Type B pancreatic cell (in vitro differentiated cells): ENCODE measurements at regions not wholly inside any gene's neighbourhood (a gene's known extent, or its start where the extent isn't known, plus 50 kb on each side); places are given as distances from the start of the nearest gene placed in this dataset.

Experiments
- DNase-seq: peaks from one replicate; pipeline ENCODE4 v3.0.0; 2021; ENCODE audit warnings: mixed read lengths; ENCODE audit not compliant: unreplicated experiment; ENCODE audit errors: extremely low spot score
- H3K27ac Mint-ChIP-seq: 2 replicates; pipeline ENCODE4 v1.8.0; 2021; ENCODE audit warnings: mild to moderate bottlenecking, mixed read lengths
- H3K27me3 Mint-ChIP-seq: 2 replicates; pipeline ENCODE4 v1.8.0; 2021; ENCODE audit warnings: mixed read lengths
- H3K36me3 Mint-ChIP-seq: 2 replicates; pipeline ENCODE4 v1.8.0; 2021; ENCODE audit warnings: mixed read lengths
- H3K4me1 Mint-ChIP-seq: one replicate; pipeline ENCODE4 v1.8.0; 2021; ENCODE audit warnings: mixed read lengths; ENCODE audit not compliant: unreplicated experiment
- H3K4me3 Mint-ChIP-seq: 2 replicates; pipeline ENCODE4 v1.8.0; 2021; ENCODE audit warnings: mild to moderate bottlenecking, mixed read lengths
- H3K9me3 Mint-ChIP-seq: 2 replicates; pipeline ENCODE4 v1.8.0; 2021; ENCODE audit warnings: mixed read lengths
- TF ChIP-seq, protein P1 (sequence below): fragments of 200-600 bp; sonication (generic); conservative IDR thresholded peaks from 2 replicates; pipeline ENCODE4 v1.5.0; 2021; ENCODE audit warnings: antibody characterized with exemption, mild to moderate bottlenecking

DNA sequence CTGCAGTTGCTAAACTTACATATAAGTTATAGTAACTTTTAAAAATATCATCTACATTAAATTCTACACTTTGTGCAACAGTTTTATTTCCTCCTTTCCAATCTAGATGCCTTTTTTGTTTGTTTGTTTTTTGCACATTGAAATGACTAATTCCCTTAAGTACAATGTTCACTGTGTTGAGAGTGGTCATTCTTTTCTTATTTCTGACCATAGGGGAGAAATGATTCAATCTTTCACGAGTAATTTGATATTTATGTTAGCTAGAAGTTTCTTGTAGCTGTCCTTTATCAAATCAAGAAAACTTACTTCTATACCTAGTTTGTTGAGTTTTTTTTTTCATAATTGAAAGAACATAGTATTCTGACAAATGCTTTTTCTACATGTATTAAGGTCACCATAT is 85.0 kb upstream of the CBLB start:
- H3K36me3 Mint-ChIP-seq, result no peaks in the 10 kb centered on the region
- H3K27ac Mint-ChIP-seq, result no peak overlapping the region
- H3K27me3 Mint-ChIP-seq, result no peaks in the 10 kb centered on the region
- TF ChIP-seq, protein P1, sequence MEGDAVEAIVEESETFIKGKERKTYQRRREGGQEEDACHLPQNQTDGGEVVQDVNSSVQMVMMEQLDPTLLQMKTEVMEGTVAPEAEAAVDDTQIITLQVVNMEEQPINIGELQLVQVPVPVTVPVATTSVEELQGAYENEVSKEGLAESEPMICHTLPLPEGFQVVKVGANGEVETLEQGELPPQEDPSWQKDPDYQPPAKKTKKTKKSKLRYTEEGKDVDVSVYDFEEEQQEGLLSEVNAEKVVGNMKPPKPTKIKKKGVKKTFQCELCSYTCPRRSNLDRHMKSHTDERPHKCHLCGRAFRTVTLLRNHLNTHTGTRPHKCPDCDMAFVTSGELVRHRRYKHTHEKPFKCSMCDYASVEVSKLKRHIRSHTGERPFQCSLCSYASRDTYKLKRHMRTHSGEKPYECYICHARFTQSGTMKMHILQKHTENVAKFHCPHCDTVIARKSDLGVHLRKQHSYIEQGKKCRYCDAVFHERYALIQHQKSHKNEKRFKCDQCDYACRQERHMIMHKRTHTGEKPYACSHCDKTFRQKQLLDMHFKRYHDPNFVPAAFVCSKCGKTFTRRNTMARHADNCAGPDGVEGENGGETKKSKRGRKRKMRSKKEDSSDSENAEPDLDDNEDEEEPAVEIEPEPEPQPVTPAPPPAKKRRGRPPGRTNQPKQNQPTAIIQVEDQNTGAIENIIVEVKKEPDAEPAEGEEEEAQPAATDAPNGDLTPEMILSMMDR, result no peak
- H3K9me3 Mint-ChIP-seq, result peaks cover 4% of the 10 kb centered on the region
- DNase-seq, result no peak
- H3K4me3 Mint-ChIP-seq, result no peak overlapping the region
- H3K4me1 Mint-ChIP-seq, result peaks cover 9% of the 10 kb centered on the region

- H3K27ac Mint-ChIP-seq, result no peak overlapping the region
- TF ChIP-seq, protein P1, result no peak
- no peaks in the 10 kb centered on the region for H3K9me3 Mint-ChIP-seq
- H3K27me3 Mint-ChIP-seq, result no peaks in the 10 kb centered on the region
- DNase-seq, result no peak
- no peak overlapping the region for H3K4me3 Mint-ChIP-seq
- H3K4me1 Mint-ChIP-seq, result peaks cover 12% of the 10 kb centered on the region
- no peaks in the 10 kb centered on the region for H3K36me3 Mint-ChIP-seq
These were observed 87.5 kb upstream of the CBLB start for GRCh38 chr3:105956306-105956705.

DNA sequence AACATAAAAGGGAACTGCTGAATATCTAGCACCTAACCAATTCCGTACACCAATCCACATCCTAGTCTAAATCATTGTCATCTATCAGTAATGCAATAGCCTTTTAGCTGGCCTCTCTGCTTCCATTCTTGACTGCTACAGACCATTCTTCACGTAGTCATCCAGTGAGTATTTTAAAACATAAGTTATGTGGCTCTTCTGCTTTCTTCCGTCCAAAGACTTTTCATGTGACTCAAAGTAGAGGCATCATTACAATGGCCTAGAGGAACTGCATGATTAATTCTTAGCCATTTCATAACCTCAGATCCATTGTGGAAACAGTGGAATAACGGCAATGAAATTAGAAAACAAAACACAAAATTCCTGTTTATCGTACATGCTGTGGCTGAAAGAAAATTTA is 88.9 kb upstream of the CBLB start:
- TF ChIP-seq, protein P1, result no peak
- peak overlapping the region; percentile 15 for H3K27ac Mint-ChIP-seq

DNA sequence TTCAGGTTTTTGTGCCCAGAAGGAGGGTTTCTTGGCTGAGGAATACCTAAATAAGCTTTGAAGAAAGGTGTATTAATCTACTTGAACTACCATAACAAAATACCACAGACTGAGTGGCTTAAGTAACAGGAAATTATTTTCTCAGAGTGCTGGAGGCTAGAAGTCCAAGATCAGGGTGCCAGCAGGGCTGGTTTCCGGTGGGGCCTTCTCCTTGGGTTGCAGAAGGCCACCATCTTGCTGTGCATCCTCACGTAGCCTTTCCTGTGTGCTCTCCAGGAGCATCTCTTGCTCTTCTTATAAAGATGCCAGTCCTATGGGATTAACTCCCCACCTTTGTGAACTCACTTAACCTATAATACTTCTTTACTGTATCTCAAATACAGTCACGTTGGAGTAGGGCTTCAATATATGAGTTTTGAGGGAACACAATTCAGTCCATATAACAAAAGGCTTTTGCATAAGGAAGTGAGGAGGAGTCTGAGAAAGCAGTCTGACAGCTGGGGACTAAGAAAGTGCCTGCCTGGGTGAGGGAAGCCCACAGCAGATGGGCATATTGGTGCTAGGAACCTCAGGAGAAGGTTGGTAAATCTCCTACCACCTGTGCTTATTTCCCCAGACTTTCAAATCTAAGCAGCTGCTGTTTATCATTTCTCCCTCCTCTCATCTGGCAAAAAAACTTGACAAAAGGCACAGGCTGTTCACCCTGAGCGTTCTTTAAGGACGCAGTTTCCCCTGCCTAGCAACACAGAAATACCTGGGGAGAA is 89.6 kb upstream of the CBLB start:
- no peaks in the 10 kb centered on the region for H3K9me3 Mint-ChIP-seq
- peak overlapping the region; percentile 2 for H3K4me3 Mint-ChIP-seq
- TF ChIP-seq, protein P1, result no peak
- peak overlapping the region; percentile 15 for H3K27ac Mint-ChIP-seq
- no peak for DNase-seq
- peaks cover 12% of the 10 kb centered on the region for H3K4me1 Mint-ChIP-seq
- H3K36me3 Mint-ChIP-seq, result no peaks in the 10 kb centered on the region
- H3K27me3 Mint-ChIP-seq, result no peaks in the 10 kb centered on the region

More for the DNA sequence above, 88.9 kb upstream of the CBLB start:
- no peaks in the 10 kb centered on the region for H3K9me3 Mint-ChIP-seq
- peak overlapping the region; percentile 11 for H3K4me3 Mint-ChIP-seq
- H3K36me3 Mint-ChIP-seq, result no peaks in the 10 kb centered on the region
- peaks cover 12% of the 10 kb centered on the region for H3K4me1 Mint-ChIP-seq
- no peak for DNase-seq
- no peaks in the 10 kb centered on the region for H3K27me3 Mint-ChIP-seq

DNA sequence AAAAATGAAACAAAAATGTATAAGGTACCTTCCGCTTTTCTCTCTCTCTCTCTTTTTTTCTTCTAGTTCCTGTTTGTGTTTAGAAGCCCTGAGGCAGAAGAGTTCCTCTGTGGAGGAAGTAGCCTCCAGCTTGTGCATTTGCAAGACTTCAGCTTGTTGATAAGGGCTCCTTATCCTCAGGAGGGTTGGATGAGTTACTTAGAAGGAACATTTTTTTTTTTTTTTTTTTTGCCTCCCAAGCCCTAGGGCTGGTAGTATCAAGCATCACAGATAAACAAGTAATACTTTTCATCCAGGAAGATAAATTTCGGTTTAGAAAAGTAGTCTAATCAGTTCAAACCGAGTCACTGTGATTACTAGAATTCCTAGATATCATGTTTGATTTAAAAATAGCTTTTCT is 91.0 kb upstream of the CBLB start:
- Mint-ChIP-seq H3K4me1 (peaks cover 12% of the 10 kb centered on the region), H3K4me3 (peak overlapping the region; percentile 57), H3K27ac (no peak overlapping the region), H3K9me3 (no peaks in the 10 kb centered on the region), H3K27me3 (no peaks in the 10 kb centered on the region), H3K36me3 (no peaks in the 10 kb centered on the region)
- TF ChIP-seq, protein P1, result no peak
- no peak for DNase-seq
